Stimulated activated CD4-positive, alpha-beta T cell treated with anti-CD3 and anti-CD28 coated beads, Interleukin-1b, Interleukin-23, amount 100 ng/mL, for 24 hours (primary cell): ENCODE measurements at regions not wholly inside any gene's neighbourhood (a gene's known extent, or its start where the extent isn't known, plus 50 kb on each side); places are given as distances from the start of the nearest gene placed in this dataset.

ENCODE experiments used
- DNase-seq, 4 experiments: peaks; one replicate each; pipeline ENCODE4 v3.0.0-alpha.2; 2020; ENCODE audit warnings: low read depth in 4 of 4, low spot score in 1 of 4

DNA sequence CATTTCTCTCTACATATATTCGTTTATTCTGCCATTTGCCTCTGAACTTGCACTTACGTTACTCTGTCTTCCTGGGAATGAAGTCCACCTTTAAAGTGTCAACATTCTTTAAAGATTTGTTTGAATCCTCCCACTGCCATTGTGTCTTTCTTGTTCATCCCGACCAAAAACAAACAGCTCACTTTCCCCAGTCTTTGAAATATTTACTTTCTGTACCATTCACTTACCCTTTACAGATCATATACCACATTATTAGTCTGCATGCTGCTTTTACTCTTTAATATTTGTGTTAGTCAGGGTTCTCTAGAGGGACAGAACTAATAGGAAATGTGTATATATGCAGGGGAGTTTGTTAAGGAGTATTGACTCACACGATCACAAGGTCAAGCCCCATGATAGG lies 176.6 kb upstream of the STARD13 start:
- no peak for DNase-seq

DNA sequence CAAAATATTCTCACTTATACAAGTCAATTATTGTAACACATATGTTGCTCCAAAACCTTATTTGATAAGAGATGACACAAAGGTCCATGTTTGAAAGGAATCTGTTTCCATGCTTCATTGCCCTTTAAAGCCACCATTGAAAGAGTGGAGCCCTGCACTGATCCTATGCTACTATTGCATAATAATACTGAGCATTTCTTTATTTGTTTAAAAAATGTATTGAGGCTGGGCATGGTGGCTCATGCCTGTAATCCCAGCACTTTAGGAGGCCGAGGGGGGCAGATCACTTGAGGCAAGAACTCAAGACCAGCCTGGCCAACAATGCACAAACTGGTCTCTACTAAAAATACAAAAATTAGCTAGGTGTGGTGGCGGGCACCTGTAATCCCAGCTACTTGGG lies 178.8 kb upstream of the STARD13 start:
- DNase-seq, result no peak

DNA sequence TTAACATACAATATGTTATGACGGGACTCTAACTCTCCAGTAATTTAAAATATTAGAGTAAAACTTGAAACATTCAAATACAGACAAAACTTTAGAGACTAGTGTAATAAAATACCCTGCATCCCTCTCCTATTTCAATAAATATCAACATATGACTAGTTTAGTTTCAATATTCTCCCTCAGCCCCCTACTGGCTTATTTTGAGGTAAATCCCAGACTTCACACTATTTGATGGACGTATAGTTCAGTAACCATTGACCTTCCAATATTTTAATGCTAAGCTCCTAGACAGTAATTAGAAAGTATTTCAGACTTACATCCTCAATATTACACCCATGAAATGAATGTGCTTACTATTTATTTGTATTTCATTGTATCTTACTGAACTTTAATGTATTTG lies 180.7 kb upstream of the STARD13 start:
- DNase-seq, result no peak

DNA sequence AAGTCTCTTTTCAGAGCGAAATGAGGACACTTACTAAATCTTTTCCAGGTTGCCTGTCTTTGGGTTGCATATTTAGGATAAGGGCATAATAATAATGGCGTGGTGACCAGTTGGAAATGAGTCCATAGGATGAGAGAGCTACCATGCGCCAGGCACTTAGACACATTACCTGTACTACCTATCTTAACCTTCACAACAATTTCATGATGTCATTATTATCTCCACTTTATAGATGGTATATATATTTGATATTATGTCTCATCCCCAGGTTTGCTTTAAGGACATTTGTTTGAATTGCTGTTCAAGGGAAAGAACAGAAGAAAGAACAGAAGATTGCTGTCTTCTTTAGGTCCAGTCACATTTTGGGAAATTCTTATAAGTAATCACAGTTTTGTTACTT lies 182.0 kb upstream of the STARD13 start:
- no peak for DNase-seq

DNA sequence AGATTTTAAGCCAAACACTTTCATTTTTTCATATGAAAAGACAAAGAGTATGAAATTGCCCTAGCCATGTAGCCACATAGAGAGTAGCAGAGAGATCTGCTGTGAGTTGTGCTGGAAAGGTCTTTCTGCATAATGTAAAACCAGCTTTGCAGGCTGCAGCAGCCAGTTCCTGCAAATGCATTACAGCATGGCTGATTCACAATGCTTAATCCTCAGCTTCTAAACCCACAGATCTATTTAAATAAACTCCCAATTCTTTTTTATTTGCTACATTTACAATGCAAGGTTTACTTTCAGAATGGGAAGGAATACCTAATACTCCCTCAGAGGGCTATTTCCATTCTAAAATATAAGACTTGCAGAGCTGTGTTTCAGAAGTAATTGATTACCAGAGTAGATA lies 185.6 kb upstream of the STARD13 start:
- no peak for DNase-seq

DNA sequence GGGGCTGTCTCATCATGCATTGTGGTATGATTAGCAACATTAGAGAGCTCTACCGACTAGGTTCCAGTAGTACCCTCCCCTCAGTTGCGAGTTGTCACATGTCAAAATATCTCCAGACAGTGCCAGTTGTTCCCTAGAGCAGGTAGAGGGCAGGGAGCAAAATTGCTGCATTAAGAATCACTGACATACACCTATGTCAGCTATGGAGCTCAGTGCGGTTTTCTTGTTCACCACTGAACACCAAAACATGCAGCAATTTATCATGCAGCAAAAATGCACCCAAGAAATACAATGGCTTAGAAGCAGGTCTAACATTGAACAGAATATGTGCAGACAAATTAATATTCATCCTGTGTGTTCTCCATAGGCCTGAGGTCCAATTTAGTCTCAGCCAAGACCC lies 186.9 kb upstream of the STARD13 start:
- DNase-seq, result no peak

DNA sequence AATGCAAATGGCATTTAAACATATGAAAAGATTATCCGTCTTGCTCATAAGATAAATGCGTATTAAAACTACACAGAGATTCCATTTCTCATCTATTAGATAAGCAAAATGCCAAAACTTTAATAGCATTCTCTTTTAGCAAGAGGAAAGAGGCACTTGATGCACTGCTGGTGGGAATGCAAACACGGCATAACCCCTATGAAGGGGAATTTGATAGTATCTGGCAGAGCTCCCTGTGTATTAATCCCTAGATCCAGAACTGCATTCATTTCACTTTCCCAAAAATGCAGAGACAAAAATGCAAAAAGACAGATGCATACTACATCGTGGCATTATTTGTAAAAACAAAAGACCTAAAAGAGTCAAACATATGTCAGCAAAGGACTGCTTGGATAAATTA lies 193.6 kb upstream of the STARD13 start:
- no peak for DNase-seq

DNA sequence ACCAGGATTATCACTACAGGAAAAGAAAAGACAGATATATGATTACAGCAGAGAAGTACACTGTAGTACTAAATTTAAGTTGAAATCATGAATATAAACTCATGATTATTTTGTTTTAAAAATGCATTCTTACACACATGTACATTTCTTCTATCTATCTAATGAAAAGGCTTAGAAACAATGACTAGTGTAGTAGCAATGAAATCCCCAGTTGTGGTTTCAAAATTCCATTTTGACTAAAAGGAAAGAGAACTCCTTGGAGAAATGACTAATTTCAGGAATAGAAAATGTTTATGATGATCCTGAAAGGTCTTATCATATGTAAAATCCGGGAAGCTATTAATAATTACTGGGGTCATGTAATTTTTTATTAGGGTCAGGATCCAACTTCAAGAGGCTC lies 195.0 kb upstream of the STARD13 start:
- no peak for DNase-seq

DNA sequence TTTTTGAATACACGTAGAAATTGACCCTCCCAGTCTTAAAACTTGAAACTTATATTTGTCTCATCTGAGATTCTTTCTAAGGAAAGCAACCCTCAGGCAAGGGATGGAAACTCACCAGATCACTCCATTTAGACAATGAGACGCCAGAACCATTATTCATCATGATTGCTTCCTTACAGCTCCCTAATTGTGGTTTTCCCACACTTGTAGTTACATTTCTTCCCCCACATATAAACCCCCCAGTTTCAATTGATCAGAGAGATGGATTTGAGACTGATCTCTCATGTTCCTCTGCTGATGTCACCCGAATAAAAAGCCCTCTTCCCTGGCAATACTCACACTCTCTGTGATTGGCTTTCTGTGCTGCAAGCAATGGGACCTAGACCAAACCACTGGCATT lies 197.9 kb upstream of the STARD13 start:
- DNase-seq, result no peak

DNA sequence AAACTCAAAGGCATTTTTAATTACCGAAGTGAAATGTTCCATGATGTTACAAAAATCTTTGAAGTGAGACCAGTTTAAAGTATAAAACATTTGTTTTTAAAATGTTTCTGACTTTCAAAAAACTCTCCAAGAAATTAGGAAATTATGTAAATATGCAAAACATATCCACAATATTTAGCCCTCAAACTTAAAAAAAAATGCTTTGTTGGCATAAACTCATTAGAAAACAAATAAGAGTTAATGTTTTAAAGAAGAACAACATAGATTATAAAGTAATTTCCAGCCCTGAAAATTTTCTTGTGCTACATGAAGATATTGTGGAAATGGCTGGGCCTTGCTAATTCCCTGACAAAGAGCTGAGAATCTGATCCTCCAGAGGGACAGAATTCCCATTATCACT lies 199.7 kb upstream of the STARD13 start:
- DNase-seq, result no peak

DNA sequence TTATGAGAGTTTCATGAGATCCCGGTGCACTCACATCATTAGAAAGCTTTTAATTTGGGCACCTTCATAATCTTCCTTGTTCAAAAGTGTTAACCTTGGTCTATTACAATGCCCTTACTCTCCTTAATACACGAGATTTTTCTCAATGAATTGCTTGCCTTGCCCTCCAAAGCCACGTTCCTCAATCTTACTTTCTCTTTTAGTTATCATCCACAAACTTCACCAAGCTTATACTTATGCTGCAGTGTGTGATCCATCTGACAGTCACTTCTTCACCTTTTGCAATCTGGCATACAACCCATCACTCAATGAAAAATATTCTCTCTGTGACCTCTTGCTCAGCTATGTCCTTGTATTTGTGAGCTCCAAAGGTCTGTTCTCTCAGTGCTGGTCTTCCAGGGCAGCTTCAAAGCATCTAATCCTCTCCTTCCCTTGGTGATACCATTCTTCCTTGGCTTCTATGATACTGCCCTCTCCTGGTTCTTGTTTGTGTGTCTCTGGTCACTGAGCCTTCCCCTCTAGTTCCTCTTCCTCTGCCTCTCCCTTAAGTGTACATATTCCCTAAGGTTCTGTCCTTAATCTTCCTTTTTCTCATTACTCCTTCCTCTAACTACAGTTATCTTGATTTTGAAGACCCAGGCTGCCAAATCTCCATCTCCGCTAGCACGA lies 202.2 kb upstream of the STARD13 start:
- no peak for DNase-seq

DNA sequence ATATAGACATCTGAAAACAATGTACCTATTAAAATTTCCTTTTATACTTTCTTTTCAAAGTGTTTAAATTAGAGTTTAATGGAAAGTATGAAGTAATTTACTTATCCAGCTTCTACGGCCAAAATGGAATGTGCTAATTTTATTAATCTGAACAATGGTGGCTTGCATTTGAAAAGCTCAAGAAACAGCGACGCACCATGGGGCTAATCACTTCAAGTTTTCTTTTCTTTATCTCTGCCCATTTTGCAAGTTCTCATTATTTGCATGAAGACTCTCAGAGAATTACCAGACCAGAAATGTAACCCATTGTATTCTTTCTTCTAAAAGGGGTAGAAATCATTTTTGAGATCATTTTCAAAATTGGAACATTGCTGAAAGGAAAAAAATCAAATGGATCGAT lies 204.0 kb upstream of the STARD13 start:
- DNase-seq, result no peak

DNA sequence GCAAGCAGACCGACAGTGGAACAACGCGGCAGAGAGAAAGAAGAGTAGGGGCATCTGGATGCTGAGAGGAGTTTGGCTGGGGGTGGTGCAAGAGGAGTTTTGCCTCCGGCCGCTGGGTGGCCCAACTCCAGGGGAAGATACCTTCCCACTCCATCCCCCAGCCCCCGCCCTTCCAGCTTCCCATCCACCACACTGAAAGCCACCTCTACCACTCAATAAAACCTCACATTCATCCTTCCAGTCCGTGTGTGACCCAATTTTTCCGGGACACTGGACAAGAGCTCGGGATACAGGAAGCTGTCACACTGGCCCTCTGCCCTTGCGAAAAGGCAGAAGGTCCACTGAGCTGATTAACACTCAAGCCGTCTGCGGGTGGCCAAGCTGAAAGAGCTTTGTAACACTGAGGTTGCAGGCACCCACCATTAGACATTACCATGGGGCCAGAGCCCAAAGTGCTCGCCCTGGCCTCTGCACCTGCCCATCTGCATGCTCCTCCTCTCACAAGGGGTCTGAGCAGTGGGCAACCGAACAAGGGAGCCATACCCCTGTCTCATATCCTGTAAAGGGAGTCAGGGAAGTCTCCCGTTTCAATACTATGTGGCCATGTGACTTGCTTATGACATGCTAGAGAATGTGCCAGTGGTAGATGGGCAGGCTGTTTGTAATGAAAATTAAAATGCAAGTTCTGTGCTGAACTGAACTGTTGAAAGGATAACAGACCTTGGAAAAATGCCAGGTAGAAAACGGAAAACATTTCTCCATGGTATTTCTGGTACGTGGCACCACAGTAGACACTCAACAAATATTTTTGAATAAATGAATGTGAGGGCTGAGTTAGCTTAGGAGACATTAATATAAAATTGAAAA lies 205.1 kb upstream of the STARD13 start:
- no peak for DNase-seq

DNA sequence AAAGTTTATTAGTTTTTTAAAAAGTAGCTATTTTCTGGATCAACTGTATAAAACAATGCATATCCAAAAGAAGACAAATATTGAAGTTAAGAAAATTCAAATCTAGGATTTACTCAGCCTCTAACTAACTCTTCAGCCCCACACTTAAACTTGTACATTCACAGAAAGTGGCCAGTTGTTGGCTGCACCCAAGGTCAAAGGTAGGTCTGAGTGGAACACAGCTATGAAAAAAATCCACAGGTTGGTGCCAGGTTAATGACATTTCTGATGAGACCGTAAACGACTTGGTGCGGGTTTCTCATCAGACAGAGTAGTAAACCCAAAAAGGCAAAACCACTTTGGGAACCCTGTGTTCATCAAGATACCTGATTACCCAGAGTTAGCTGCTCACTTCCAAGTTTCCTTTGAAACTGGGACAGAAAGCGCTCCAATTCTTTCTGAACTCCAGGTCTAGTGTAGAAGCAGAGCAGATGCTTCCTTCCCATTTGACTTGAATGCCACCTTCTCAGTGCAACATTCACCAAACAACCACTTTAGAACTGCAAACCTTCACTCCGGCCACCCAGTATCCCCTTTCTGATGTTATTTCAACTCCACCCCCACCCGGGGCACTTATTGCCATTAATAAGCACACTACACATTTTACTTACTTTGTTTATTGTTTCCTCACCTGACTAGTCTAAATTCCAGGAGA lies 208.3 kb upstream of the STARD13 start:
- no peak for DNase-seq

DNA sequence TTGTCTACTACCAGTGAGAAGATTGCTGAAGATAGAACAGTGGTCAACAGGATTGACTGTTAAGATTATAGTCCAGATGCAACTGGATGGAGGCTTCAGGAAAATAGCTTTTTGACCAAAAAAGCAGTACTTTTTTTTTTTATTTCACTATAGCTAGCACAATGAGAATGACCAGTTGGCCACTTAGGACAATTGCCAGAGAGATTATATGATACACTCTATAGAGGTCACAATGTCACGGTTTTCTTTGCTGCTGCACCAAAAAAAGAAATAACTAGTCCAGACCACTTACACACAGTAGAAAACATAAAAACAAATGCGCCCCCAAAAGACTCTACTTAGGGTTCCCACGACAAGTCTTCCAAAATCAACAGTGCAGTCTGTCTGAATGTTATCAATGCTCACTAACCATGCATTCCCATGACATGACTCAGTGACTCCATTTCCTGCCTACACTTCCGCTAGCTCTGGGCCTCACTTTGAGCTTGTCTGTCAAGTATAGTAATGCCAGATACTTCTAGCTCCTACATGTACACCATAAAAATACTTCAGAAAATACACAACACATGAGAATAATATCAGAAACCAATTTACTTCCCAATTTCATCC lies 209.1 kb upstream of the STARD13 start:
- no peak for DNase-seq

DNA sequence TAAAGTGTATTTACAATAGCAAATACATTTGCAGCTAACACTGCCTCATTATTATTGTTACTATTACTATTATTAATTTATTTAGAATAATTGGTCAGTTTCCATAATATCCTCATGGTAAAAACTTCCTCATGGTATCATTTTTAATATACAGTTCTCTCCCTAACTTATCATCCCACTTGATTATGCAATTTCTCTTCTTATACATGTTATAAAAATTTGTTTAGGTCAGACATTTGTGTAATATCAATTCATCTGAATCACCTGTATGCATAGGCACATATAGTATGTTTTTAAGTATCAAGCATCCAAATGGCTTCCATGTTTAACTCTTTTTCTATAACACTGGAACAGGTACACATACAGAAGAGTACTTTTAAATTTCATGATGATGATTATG lies 210.8 kb upstream of the STARD13 start:
- DNase-seq, result no peak

DNA sequence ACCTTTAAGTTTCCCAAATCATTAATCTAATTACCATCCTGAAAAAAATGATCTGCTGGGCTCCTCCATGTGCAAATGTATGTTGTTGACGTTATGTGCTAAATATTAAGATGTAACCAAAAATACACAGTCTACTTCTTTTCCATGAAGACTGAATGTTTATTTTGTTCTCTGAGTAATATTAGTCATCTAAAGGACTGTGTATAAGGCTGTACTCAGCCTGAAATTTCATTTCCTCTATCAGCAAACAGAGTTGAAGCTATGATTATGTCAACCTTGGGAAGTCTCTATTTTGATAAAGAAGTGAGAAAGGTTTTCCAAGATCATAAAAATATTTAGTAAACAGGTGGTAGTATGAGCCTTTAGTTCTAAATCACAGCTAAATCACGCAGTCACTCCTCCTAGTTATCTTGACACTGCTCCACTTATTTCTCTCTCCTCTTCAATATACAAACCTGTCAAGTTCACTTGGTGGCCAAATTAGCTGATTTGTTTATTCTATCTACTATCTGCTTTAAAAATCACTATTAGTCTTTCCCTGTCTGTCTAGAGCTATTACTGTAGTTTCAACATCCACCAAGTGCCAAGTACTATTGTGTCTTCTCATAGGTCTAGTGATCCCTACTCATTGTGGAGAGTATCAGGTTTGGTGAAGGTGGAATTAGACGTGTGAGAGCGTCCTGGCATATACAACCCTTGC lies 211.7 kb upstream of the STARD13 start:
- no peak for DNase-seq

DNA sequence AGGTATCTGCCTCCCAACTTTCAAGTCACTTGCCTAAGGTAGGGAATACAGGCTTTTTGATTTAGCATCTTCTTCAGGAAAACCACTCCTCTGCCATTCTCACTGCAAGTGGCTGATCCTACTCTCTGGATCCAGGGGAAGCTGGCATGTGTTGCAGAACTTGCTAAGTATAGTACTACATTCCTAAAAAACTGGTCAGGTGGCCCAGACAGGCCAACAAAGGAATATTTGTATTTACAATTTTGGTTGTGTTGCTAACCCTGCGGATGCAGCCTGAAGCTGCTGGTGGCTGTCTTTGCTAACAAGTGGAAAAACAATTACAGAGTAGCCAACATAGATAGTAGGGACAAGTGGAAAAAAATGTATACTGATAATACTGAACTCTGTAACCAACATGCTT lies 222.5 kb upstream of the STARD13 start:
- no peak for DNase-seq

DNA sequence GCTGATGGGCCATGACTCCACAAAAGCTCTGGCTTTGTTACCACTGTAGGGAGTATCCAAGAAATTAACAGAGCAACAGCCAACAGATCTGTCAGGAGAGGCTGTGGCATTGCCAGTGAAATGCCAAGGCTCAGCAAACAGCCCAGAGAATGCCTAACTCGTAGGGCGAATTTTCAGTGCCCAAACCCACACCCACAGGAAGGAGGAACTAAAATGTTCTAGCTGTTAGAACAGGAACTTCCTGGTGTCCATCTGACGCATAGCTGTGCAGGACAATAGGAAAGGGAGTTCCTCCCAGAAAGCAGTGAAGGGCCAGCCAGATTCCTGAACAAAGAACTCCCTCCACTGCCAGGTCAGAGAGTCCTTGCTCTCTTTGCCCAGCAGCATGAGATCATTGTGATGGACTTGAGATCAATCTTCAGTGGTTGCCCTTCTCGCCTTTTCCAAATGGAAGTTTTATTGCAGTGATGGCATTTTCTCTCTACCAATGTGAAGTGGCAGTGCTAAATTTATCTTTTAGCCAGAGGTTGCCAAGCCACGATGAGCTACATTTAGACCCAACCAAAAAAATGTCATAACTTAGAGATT lies 224.2 kb upstream of the STARD13 start:
- DNase-seq, result no peak

DNA sequence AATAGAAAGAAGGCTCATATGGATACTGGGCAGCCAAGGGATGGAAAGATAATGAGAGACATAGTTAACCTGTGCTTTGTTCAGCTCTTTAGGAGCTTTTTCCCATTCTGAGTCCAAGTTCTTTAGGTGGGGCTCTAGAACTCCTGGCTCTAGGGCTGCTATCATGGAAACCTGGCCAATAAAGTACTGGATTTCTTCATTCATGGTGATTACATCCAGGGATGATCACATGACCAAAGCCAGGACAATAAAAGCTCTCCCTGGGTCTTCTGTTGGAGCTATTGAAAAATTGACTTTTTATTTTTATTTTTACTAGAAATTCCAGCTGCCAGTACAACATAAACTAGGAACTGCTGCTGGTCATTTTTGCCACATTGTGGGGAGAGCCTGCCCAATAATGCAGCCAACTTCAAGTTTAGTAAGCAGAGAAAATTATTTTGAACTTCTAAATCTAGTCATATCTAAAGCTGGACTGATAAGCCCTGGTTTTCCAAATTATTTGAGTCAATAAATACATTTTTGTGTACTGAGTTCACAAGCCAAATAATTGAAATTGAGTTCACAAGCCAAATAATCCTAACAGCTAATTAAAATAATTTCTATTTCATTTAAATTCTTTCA lies 224.9 kb upstream of the STARD13 start:
- DNase-seq, result no peak
